ENCODE measurements at regions not wholly inside any gene's neighbourhood (a gene's known extent, or its start where the extent isn't known, plus 50 kb on each side); places are given as distances from the start of the nearest gene placed in this dataset.

GRCh38 chr17:70296456-70296855, 127.1 kb downstream of the KCNJ2 start (continued):
- TF ChIP-seq, protein P1, sequence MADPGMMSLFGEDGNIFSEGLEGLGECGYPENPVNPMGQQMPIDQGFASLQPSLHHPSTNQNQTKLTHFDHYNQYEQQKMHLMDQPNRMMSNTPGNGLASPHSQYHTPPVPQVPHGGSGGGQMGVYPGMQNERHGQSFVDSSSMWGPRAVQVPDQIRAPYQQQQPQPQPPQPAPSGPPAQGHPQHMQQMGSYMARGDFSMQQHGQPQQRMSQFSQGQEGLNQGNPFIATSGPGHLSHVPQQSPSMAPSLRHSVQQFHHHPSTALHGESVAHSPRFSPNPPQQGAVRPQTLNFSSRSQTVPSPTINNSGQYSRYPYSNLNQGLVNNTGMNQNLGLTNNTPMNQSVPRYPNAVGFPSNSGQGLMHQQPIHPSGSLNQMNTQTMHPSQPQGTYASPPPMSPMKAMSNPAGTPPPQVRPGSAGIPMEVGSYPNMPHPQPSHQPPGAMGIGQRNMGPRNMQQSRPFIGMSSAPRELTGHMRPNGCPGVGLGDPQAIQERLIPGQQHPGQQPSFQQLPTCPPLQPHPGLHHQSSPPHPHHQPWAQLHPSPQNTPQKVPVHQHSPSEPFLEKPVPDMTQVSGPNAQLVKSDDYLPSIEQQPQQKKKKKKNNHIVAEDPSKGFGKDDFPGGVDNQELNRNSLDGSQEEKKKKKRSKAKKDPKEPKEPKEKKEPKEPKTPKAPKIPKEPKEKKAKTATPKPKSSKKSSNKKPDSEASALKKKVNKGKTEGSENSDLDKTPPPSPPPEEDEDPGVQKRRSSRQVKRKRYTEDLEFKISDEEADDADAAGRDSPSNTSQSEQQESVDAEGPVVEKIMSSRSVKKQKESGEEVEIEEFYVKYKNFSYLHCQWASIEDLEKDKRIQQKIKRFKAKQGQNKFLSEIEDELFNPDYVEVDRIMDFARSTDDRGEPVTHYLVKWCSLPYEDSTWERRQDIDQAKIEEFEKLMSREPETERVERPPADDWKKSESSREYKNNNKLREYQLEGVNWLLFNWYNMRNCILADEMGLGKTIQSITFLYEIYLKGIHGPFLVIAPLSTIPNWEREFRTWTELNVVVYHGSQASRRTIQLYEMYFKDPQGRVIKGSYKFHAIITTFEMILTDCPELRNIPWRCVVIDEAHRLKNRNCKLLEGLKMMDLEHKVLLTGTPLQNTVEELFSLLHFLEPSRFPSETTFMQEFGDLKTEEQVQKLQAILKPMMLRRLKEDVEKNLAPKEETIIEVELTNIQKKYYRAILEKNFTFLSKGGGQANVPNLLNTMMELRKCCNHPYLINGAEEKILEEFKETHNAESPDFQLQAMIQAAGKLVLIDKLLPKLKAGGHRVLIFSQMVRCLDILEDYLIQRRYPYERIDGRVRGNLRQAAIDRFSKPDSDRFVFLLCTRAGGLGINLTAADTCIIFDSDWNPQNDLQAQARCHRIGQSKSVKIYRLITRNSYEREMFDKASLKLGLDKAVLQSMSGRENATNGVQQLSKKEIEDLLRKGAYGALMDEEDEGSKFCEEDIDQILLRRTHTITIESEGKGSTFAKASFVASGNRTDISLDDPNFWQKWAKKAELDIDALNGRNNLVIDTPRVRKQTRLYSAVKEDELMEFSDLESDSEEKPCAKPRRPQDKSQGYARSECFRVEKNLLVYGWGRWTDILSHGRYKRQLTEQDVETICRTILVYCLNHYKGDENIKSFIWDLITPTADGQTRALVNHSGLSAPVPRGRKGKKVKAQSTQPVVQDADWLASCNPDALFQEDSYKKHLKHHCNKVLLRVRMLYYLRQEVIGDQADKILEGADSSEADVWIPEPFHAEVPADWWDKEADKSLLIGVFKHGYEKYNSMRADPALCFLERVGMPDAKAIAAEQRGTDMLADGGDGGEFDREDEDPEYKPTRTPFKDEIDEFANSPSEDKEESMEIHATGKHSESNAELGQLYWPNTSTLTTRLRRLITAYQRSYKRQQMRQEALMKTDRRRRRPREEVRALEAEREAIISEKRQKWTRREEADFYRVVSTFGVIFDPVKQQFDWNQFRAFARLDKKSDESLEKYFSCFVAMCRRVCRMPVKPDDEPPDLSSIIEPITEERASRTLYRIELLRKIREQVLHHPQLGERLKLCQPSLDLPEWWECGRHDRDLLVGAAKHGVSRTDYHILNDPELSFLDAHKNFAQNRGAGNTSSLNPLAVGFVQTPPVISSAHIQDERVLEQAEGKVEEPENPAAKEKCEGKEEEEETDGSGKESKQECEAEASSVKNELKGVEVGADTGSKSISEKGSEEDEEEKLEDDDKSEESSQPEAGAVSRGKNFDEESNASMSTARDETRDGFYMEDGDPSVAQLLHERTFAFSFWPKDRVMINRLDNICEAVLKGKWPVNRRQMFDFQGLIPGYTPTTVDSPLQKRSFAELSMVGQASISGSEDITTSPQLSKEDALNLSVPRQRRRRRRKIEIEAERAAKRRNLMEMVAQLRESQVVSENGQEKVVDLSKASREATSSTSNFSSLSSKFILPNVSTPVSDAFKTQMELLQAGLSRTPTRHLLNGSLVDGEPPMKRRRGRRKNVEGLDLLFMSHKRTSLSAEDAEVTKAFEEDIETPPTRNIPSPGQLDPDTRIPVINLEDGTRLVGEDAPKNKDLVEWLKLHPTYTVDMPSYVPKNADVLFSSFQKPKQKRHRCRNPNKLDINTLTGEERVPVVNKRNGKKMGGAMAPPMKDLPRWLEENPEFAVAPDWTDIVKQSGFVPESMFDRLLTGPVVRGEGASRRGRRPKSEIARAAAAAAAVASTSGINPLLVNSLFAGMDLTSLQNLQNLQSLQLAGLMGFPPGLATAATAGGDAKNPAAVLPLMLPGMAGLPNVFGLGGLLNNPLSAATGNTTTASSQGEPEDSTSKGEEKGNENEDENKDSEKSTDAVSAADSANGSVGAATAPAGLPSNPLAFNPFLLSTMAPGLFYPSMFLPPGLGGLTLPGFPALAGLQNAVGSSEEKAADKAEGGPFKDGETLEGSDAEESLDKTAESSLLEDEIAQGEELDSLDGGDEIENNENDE (IDR thresholded peaks at IDR 0.05; ENCODE audit: insufficient replicate concordance, low read length), result no peak
- no peak for TF ChIP-seq ZNF274 (IDR thresholded peaks at IDR 0.05; ENCODE audit: borderline replicate concordance, extremely low read depth, low read length)
- TF ChIP-seq CTBP2 (IDR thresholded peaks at IDR 0.05; ENCODE audit: borderline replicate concordance, insufficient read depth, insufficient read length, low read length), result no peak
- no peak for TF ChIP-seq CHD1 (IDR thresholded peaks at IDR 0.05; ENCODE audit: low read depth, low read length)
- no peak for TF ChIP-seq POLR2A (IDR thresholded peaks at IDR 0.05; ENCODE audit: control extremely low read depth in 1 of 2, low read depth in 2 of 2, low read length in 2 of 2)
- no peak for TF ChIP-seq SAP30 (IDR thresholded peaks at IDR 0.05; ENCODE audit: insufficient read depth, insufficient replicate concordance, low read length)
- TF ChIP-seq JUND (IDR thresholded peaks at IDR 0.05; ENCODE audit: low read length), result no peak
- TF ChIP-seq ATF3 (IDR thresholded peaks at IDR 0.05; ENCODE audit: insufficient read depth, low read depth, low read length), result no peak
- no peak for TF ChIP-seq GTF2F1 (IDR thresholded peaks at IDR 0.05; ENCODE audit: borderline replicate concordance, low read depth, low read length)
- no peak for TF ChIP-seq CBX8 (IDR thresholded peaks at IDR 0.05; ENCODE audit: borderline replicate concordance, low read depth, low read length)
- TF ChIP-seq HDAC2 (IDR thresholded peaks at IDR 0.05; ENCODE audit: borderline replicate concordance in 1 of 2, low read depth in 2 of 2, low read length in 2 of 2), result no peak
